Calu3 (cell line): ENCODE measurements at regions not wholly inside any gene's neighbourhood (a gene's known extent, or its start where the extent isn't known, plus 50 kb on each side); places are given as distances from the start of the nearest gene placed in this dataset.

ENCODE experiments used
- BruUV-seq: library from RNA; stranded (reverse); fragments of 400-500 nt; replicated peaks from 2 replicates; lab custom pipeline; 2021; lab: Mats Ljungman, UMichigan
- CTCF ChIA-PET: fragments of 300-600 bp; sonication (Branson Sonifier 250); formaldehyde crosslinking; loops from one replicate; lab custom pipeline; 2022; ENCODE audit warnings: antibody characterized with exemption; lab: Charles Lee
- DNase-seq: peaks from one replicate; pipeline ENCODE4 v3.0.0; 2022
- H3K27ac Mint-ChIP-seq: one replicate; pipeline ENCODE4 v1.8.0; 2022; ENCODE audit warnings: mixed read lengths; ENCODE audit not compliant: unreplicated experiment
- H3K27me3 Mint-ChIP-seq: one replicate; pipeline ENCODE4 v1.8.0; 2022; ENCODE audit warnings: mixed read lengths; ENCODE audit not compliant: unreplicated experiment
- H3K36me3 Mint-ChIP-seq: one replicate; pipeline ENCODE4 v1.8.0; 2022; ENCODE audit warnings: mild to moderate bottlenecking, moderate library complexity, mixed read lengths; ENCODE audit not compliant: insufficient read depth, unreplicated experiment
- H3K4me1 Mint-ChIP-seq: one replicate; pipeline ENCODE4 v1.8.0; 2022; ENCODE audit warnings: mild to moderate bottlenecking, low read depth, mixed read lengths; ENCODE audit not compliant: unreplicated experiment
- H3K4me3 Mint-ChIP-seq: one replicate; pipeline ENCODE4 v1.8.0; 2022; ENCODE audit warnings: mild to moderate bottlenecking, low read depth, moderate library complexity, mixed read lengths; ENCODE audit not compliant: unreplicated experiment
- H3K9me3 Mint-ChIP-seq: one replicate; pipeline ENCODE4 v1.8.0; 2022; ENCODE audit warnings: low read depth, mixed read lengths; ENCODE audit not compliant: unreplicated experiment
- CTCF ChIP-seq: fragments of 200-600 bp; IDR thresholded peaks from one replicate; pipeline ENCODE4 v1.8.0; 2022; ENCODE audit warnings: antibody characterized with exemption; ENCODE audit not compliant: unreplicated experiment
- intact Hi-C: fragments of 100-400 bp; cut with micrococcal nuclease; formaldehyde crosslinking; loops from one replicate; pipeline ENCODE4 v1.10.0; 2022; ENCODE audit not compliant: unreplicated experiment

GRCh38 chr9:7542126-7542525 lies 257.5 kb downstream of the DMAC1 start:
- no peaks in the 10 kb centered on the region for H3K9me3 Mint-ChIP-seq
- TF ChIP-seq CTCF, result no peak
- intact Hi-C loops, result no loop called here
- no peaks in the 10 kb centered on the region for H3K4me1 Mint-ChIP-seq
- H3K4me3 Mint-ChIP-seq, result no peak overlapping the region
- no peak overlapping the region for H3K27ac Mint-ChIP-seq
- CTCF ChIA-PET, result no interaction called here
- BruUV-seq, result no TSS peak
- no peak for DNase-seq
- H3K27me3 Mint-ChIP-seq, result peaks cover 61% of the 10 kb centered on the region
- H3K36me3 Mint-ChIP-seq, result no peaks in the 10 kb centered on the region

- Mint-ChIP-seq H3K4me3 (no peak overlapping the region), H3K27me3 (peaks cover 50% of the 10 kb centered on the region), H3K36me3 (no peaks in the 10 kb centered on the region), H3K9me3 (no peaks in the 10 kb centered on the region), H3K4me1 (no peaks in the 10 kb centered on the region), H3K27ac (no peak overlapping the region)
- peak; percentile 38 for DNase-seq
- CTCF ChIA-PET, result no interaction called here
- peak; percentile 37 for TF ChIP-seq CTCF
- no TSS peak for BruUV-seq
- intact Hi-C loops, result loop anchor here (2.0 to 5.0 kb wide), 3 partner anchors 134 to 630 kb away; no protein-coding TSS in a partner anchor
Measured at GRCh38 chr9:7536310-7536939, 263.2 kb downstream of the DMAC1 start.

GRCh38 chr9:7534211-7534935 lies 265.2 kb downstream of the DMAC1 start:
- no peak for TF ChIP-seq CTCF
- BruUV-seq, result no TSS peak
- no peak overlapping the region for H3K4me3 Mint-ChIP-seq
- H3K4me1 Mint-ChIP-seq, result no peaks in the 10 kb centered on the region
- DNase-seq, result no peak
- peaks cover 30% of the 10 kb centered on the region for H3K27me3 Mint-ChIP-seq
- no peaks in the 10 kb centered on the region for H3K36me3 Mint-ChIP-seq
- intact Hi-C loops, result no loop called here
- no peaks in the 10 kb centered on the region for H3K9me3 Mint-ChIP-seq
- CTCF ChIA-PET, result interaction anchor here (0.5 to 0.6 kb wide), 2 partner anchors 266 to 1122 kb away, joined by 3 to 4 read pairs; no protein-coding TSS in a partner anchor
- H3K27ac Mint-ChIP-seq, result no peak overlapping the region

- Mint-ChIP-seq H3K9me3 (no peaks in the 10 kb centered on the region), H3K27ac (no peak overlapping the region), H3K27me3 (peaks cover 22% of the 10 kb centered on the region), H3K4me1 (no peaks in the 10 kb centered on the region), H3K36me3 (no peaks in the 10 kb centered on the region), H3K4me3 (no peak overlapping the region)
- intact Hi-C loops, result no loop called here
- CTCF ChIA-PET, result no interaction called here
- no peak for DNase-seq
- TF ChIP-seq CTCF, result no peak
- BruUV-seq, result no TSS peak
Measured at GRCh38 chr9:7533376-7534090, 266.0 kb downstream of the DMAC1 start.
